Suprapubic skin (tissue), 4 donors: ENCODE measurements at regions not wholly inside any gene's neighbourhood (a gene's known extent, or its start where the extent isn't known, plus 50 kb on each side); places are given as distances from the start of the nearest gene placed in this dataset.

Experiments used
- DNase-seq, 2 donors: peaks; one replicate each; pipeline ENCODE4 v3.0.0-alpha.2; 2019; ENCODE audit warnings: low spot score in 2 of 2
- H3K27ac ChIP-seq: fragments of 200-600 bp; sonication (generic); one replicate; pipeline ENCODE4 v1.5.1; 2019
- H3K27me3 ChIP-seq: fragments of 200-600 bp; sonication (generic); one replicate; pipeline ENCODE4 v1.5.1; 2019
- H3K36me3 ChIP-seq: fragments of 200-600 bp; sonication (generic); one replicate; pipeline ENCODE4 v1.5.1; 2019
- H3K4me1 ChIP-seq: fragments of 200-600 bp; sonication (generic); one replicate; pipeline ENCODE4 v1.5.1; 2019
- H3K4me3 ChIP-seq: fragments of 200-600 bp; sonication (generic); one replicate; pipeline ENCODE4 v1.5.1; 2019; ENCODE audit warnings: mild to moderate bottlenecking
- H3K9me3 ChIP-seq: fragments of 200-600 bp; sonication (generic); one replicate; pipeline ENCODE4 v1.5.1; 2019
- EP300 ChIP-seq: sonication (generic); formaldehyde crosslinking; IDR thresholded peaks from one replicate; pipeline ENCODE4 v1.6.1; 2017; ENCODE audit warnings: antibody characterized with exemption
- POLR2A ChIP-seq, 2 donors: fragments of 450-650 bp; IDR thresholded peaks; one replicate each; pipeline ENCODE4 v1.6.1; 2017; ENCODE audit warnings: antibody characterized with exemption in 2 of 2, mild to moderate bottlenecking in 2 of 2, moderate library complexity in 2 of 2
- POLR2AphosphoS5 ChIP-seq, 3 donors: sonication (generic); formaldehyde crosslinking; IDR thresholded peaks; one replicate each; pipeline ENCODE4 v1.6.1; 2017; ENCODE audit warnings: antibody characterized with exemption in 3 of 3
- WGBS: methylation state at CpG from one replicate; pipeline ENCODE4 v1.1.5; 2018; 5-methylcytosine and 5-hydroxymethylcytosine counted together
- TF ChIP-seq, protein P1 (sequence below), 2 donors: fragments of 200-600 bp in 1 of 2; fragments of 450-650 bp in 1 of 2; sonication (generic) in 1 of 2; IDR thresholded peaks; one replicate each; pipeline ENCODE4 v1.5.1; 2016 to 2019; ENCODE audit warnings: antibody characterized with exemption in 2 of 2, mild to moderate bottlenecking in 1 of 2, moderate library complexity in 1 of 2

DNA sequence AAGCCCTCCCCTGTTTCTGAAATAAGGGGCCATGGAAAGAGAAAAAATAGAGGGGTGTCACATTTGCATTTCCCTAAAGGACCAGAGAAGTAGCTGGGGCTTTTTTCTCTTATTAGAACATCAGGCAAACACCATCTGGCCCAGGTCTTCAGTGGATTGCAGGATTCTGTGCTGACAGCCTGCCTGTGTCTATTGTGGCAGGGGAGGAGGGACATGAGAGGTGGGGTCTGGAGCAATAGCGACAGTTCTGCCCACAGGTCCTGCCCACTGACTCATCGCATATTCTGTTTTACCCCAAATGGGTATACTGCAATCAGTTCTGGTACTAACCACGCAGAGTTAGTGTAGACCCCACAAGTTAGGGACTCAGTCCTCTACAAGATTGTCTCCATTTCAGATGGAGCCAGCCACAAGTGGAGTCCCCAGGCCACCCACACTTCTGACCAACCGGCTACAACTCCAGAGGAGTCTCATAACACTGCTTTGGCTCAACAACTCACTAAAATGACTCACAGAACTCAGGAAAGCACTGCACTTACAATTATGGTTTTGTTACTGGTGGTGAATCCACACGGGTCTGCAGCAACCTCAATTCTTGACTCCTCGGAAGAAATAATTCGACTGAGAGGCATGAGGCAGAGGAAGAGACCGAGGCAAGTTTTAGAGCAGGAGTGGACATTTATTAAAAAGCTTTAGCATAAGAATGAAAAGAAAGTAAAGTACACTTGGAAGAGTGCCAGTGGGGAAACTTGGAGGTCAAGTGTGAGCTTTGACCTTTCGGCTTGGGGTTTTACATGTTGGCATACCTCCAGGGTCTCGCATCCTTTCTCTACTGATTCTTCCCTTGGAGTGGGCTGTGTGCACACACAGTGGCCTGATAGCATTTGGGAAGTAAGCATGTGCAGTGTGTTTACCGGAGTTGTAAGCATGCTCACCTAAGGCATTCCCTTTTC is 146.4 kb upstream of the SPATS2L start:
- no peaks in the 10 kb centered on the region for H3K36me3 ChIP-seq
- WGBS: 81% methylated on average over 10 of the region's 11 CpGs
- no peaks in the 10 kb centered on the region for H3K9me3 ChIP-seq
- DNase-seq: no peak
- H3K27me3 ChIP-seq: no peaks in the 10 kb centered on the region
- H3K4me3 ChIP-seq: no peak overlapping the region
- no peaks in the 10 kb centered on the region for H3K4me1 ChIP-seq
- TF ChIP-seq POLR2AphosphoS5 (IDR thresholded peaks at IDR 0.05): no peak
- TF ChIP-seq POLR2A (IDR thresholded peaks at IDR 0.05): no peak
- TF ChIP-seq, protein P1, sequence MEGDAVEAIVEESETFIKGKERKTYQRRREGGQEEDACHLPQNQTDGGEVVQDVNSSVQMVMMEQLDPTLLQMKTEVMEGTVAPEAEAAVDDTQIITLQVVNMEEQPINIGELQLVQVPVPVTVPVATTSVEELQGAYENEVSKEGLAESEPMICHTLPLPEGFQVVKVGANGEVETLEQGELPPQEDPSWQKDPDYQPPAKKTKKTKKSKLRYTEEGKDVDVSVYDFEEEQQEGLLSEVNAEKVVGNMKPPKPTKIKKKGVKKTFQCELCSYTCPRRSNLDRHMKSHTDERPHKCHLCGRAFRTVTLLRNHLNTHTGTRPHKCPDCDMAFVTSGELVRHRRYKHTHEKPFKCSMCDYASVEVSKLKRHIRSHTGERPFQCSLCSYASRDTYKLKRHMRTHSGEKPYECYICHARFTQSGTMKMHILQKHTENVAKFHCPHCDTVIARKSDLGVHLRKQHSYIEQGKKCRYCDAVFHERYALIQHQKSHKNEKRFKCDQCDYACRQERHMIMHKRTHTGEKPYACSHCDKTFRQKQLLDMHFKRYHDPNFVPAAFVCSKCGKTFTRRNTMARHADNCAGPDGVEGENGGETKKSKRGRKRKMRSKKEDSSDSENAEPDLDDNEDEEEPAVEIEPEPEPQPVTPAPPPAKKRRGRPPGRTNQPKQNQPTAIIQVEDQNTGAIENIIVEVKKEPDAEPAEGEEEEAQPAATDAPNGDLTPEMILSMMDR (IDR thresholded peaks at IDR 0.05): no peak
- no peak for TF ChIP-seq EP300
- no peak overlapping the region for H3K27ac ChIP-seq

DNA sequence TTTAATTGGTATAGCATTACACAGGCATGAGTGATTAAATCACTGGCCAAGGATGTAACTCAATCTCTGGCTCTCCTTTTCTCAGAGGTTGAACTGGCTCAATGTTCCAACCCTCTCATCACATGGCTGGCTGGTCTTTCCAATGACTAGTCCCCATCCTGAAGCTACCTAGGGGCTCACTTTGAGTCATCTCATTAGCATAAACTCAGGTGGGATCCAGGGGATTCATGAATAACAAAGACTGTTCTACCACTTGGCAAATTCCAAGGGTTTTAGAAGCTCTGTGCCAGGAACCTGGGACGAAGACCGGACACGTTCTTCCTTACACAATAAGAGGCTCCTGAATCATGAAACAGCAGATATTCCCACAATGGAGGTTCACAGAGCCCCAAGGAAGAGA is 145.0 kb upstream of the SPATS2L start:
- no peak for TF ChIP-seq EP300
- no peak for TF ChIP-seq POLR2AphosphoS5 (IDR thresholded peaks at IDR 0.05)
- no peak for TF ChIP-seq POLR2A (IDR thresholded peaks at IDR 0.05)
- TF ChIP-seq, protein P1 (IDR thresholded peaks at IDR 0.05): no peak
- Histone ChIP-seq H3K27ac (no peak overlapping the region), H3K4me1 (no peaks in the 10 kb centered on the region), H3K4me3 (no peak overlapping the region), H3K36me3 (no peaks in the 10 kb centered on the region), H3K9me3 (peaks cover 4% of the 10 kb centered on the region), H3K27me3 (no peaks in the 10 kb centered on the region)
- DNase-seq: no peak
- WGBS: 80% methylated on average over 3 of the region's 3 CpGs

DNA sequence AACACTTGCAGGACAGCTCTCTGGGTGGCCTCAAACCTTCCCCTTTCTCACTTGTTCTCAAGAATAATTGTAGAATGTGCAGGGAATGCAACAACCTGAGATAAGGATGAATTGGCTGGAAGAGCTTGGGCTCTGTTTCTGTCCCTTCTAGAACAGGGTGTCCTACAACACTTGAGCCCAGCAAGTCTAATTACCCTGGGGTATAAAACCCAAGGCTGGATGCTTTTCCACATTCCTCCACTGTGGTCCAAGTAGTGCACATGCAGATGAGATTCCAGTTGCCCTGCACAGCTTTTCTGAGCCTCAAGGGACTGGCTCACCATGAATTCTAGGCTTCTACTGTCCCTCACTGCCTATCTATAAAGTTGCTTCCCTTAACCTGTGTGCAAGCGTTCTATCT is 140.8 kb upstream of the SPATS2L start:
- DNase-seq: no peak
- 100% methylated on average over 1 of the region's 1 CpG for WGBS
- H3K4me1 ChIP-seq: no peaks in the 10 kb centered on the region
- no peaks in the 10 kb centered on the region for H3K27me3 ChIP-seq
- no peak for TF ChIP-seq POLR2AphosphoS5 (IDR thresholded peaks at IDR 0.05)
- no peak overlapping the region for H3K4me3 ChIP-seq
- H3K27ac ChIP-seq: no peak overlapping the region
- H3K9me3 ChIP-seq: peaks cover 4% of the 10 kb centered on the region
- no peaks in the 10 kb centered on the region for H3K36me3 ChIP-seq

DNA sequence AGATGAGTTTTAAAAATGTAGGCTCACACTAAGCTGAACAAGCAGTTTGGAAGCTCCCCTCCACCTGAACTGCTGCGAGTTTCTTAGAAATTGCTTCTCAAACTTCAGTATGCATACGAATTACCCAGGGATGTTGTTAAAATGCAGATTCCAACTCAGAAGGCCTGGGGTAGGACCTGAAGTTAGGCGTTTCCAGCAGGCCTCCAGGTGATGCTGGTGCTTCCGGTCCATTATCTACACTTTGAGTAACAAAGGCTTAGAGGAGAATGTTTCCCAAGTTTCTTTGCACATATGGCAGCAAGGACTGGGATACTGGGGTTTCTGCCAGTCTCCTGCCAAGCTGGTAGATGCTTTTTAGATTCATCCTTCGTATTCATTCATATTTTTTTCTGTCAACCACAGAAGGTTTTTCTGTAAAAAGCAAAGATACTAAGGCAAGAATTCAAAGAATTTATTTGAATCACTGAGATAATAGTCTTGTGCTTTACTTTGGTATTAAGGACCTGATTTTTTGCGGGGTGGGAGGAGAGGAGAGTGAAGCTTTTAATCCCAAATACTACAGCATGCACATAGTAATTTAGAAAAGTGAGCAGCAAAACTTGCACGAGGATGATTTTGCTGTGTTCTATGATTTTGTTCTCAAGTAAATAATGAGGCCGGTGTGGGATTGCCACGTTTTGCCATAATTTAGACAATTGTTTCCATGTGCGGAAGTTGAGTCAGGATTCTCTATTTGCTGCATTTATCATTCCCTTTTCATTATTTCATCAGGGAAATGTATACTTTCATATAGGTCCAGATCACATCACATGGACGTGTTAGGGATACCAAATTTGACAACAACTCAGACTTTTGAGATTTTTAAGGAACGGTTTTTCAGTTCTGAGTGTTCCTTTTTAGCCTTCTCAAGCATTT is 137.6 kb upstream of the SPATS2L start:
- no peak for DNase-seq
- H3K27ac ChIP-seq: no peak overlapping the region
- H3K9me3 ChIP-seq: peaks cover 4% of the 10 kb centered on the region
- 70% methylated on average over 12 of the region's 12 CpGs for WGBS
- no peaks in the 10 kb centered on the region for H3K27me3 ChIP-seq
- no peak overlapping the region for H3K4me3 ChIP-seq
- no peaks in the 10 kb centered on the region for H3K36me3 ChIP-seq
- no peaks in the 10 kb centered on the region for H3K4me1 ChIP-seq
- TF ChIP-seq, protein P1 (IDR thresholded peaks at IDR 0.05): no peak
- TF ChIP-seq EP300 (no peak), POLR2AphosphoS5 (IDR thresholded peaks at IDR 0.05) (no peak), POLR2A (IDR thresholded peaks at IDR 0.05) (no peak)

DNA sequence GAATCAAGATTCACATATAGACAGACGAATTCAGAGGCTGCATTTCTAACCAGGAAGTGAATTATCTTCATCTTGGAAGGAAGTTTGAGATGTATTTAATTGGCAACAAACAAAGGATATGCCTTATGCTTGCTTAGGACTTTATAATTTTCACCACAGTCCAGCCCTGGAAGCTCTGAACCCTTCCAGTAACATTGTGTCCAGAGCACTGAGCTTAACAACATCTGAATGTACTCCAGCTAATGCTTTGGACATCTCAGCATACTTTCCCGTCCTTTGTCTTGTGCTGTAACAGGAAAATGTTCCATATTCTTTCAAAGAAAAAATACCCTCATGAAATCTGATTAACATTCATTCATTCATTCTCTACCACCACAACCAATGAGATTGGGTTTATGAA is 136.3 kb upstream of the SPATS2L start:
- Histone ChIP-seq H3K27ac (no peak overlapping the region), H3K9me3 (peaks cover 4% of the 10 kb centered on the region), H3K4me1 (no peaks in the 10 kb centered on the region), H3K36me3 (no peaks in the 10 kb centered on the region), H3K27me3 (no peaks in the 10 kb centered on the region), H3K4me3 (no peak overlapping the region)
- whole genome bisulfite sequencing: 78% methylated on average over 2 of the region's 2 CpGs
- no peak for DNase-seq
- no peak for TF ChIP-seq POLR2A (IDR thresholded peaks at IDR 0.05)
- TF ChIP-seq EP300: no peak
- no peak for TF ChIP-seq POLR2AphosphoS5 (IDR thresholded peaks at IDR 0.05)
- TF ChIP-seq, protein P1 (IDR thresholded peaks at IDR 0.05): no peak
